ENCODE measurements at regions not wholly inside any gene's neighbourhood (a gene's known extent, or its start where the extent isn't known, plus 50 kb on each side); places are given as distances from the start of the nearest gene placed in this dataset.

- TF ChIP-seq YY1 (IDR thresholded peaks at IDR 0.05; ENCODE audit: low read depth) (no peak), EP300 (IDR thresholded peaks at IDR 0.05; ENCODE audit: borderline replicate concordance) (no peak), RAD21 (IDR thresholded peaks at IDR 0.05; ENCODE audit: low read depth) (no peak), TAF1 (IDR thresholded peaks at IDR 0.05; ENCODE audit: low read depth) (no peak), FOXM1 (IDR thresholded peaks at IDR 0.05; ENCODE audit: borderline replicate concordance, low read depth) (no peak), CEBPB (IDR thresholded peaks at IDR 0.05) (no peak), MAX (IDR thresholded peaks at IDR 0.05) (no peak), CREB1 (IDR thresholded peaks at IDR 0.05; ENCODE audit: low read depth) (no peak)
These were observed 188.2 kb upstream of the ADAMTS5 start for GRCh38 chr21:27155130-27155500.

Measured in Ishikawa (cell line).